Smooth muscle cell (in vitro differentiated cells): ENCODE measurements at regions not wholly inside any gene's neighbourhood (a gene's known extent, or its start where the extent isn't known, plus 50 kb on each side); places are given as distances from the start of the nearest gene placed in this dataset.

ENCODE experiments used
- DNase-seq: peaks from one replicate; lab custom pipeline; 2025; ENCODE audit not compliant: unreplicated experiment; lab: John Stamatoyannopoulos, UW
- H2AFZ ChIP-seq: fragments of 200-600 bp; sonication (generic); 2 replicates; pipeline ENCODE4 v1.6.0; 2016; ENCODE audit warnings: antibody characterized with exemption, low read depth, mild to moderate bottlenecking
- H3F3A ChIP-seq: fragments of 200-600 bp; sonication (generic); 2 replicates; pipeline ENCODE4 v1.6.0; 2017; ENCODE audit warnings: antibody characterized with exemption, low read depth
- H3K27ac ChIP-seq: fragments of 200-600 bp; sonication (generic); 2 replicates; pipeline ENCODE4 v1.5.1; 2016; ENCODE audit warnings: low read depth, mild to moderate bottlenecking
- H3K27me3 ChIP-seq: fragments of 200-600 bp; sonication (generic); 2 replicates; pipeline ENCODE4 v1.6.1; 2016; ENCODE audit warnings: low read depth, mild to moderate bottlenecking
- H3K36me3 ChIP-seq: fragments of 200-600 bp; sonication (generic); 2 replicates; pipeline ENCODE4 v1.5.1; 2016; ENCODE audit warnings: low read depth
- H3K4me1 ChIP-seq: fragments of 200-600 bp; sonication (generic); 2 replicates; pipeline ENCODE4 v1.5.1; 2016; ENCODE audit warnings: low read depth
- H3K4me2 ChIP-seq: fragments of 200-600 bp; sonication (generic); 2 replicates; pipeline ENCODE4 v1.6.0; 2016; ENCODE audit warnings: mild to moderate bottlenecking
- H3K4me3 ChIP-seq: fragments of 200-600 bp; sonication (generic); 2 replicates; pipeline ENCODE4 v1.5.1; 2016; ENCODE audit warnings: mild to moderate bottlenecking
- H3K79me2 ChIP-seq: fragments of 200-600 bp; sonication (generic); 2 replicates; pipeline ENCODE4 v1.6.0; 2016; ENCODE audit warnings: low read depth, mild to moderate bottlenecking
- H3K9ac ChIP-seq: fragments of 200-600 bp; sonication (generic); 2 replicates; pipeline ENCODE4 v1.6.0; 2016; ENCODE audit warnings: low read depth
- H3K9me3 ChIP-seq: fragments of 200-600 bp; sonication (generic); replicated peaks from 2 replicates; pipeline ENCODE4 v1.5.1; 2016; ENCODE audit warnings: low read depth
- H4K20me1 ChIP-seq: fragments of 200-600 bp; sonication (generic); 2 replicates; pipeline ENCODE4 v1.6.0; 2016; ENCODE audit warnings: low read depth
- CTCF ChIP-seq: fragments of 200-600 bp; sonication (generic); IDR thresholded peaks from 2 replicates; pipeline ENCODE4 v1.5.1; 2017; ENCODE audit warnings: borderline replicate concordance, mild to moderate bottlenecking, antibody characterized with exemption; ENCODE audit not compliant: insufficient read depth, poor library complexity, severe bottlenecking
- WGBS: methylation state at CpG from one replicate; pipeline ENCODE4 v1.1.7; 2016; ENCODE audit warnings: low lambda C conversion rate; 5-methylcytosine and 5-hydroxymethylcytosine counted together

DNA sequence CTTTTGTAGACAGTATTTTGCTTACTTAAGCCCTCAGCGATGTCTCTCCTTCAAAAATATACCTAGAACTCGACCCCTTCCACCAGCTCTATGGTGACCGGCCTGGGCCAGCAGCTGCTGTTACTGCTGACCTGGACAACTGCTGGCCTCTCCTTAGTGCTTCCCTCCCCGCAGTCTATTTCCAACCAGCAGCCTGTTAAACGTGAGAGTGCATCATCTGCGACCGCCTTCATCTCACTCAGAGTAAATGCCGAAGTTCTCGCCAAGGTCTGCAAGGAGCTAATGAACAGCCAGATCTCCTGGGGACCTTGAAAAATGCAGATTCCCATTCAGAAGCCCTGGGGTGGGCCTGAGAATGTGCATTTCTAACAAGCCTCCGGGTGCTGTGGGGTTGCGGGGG is 86.7 kb downstream of the RPLP1 start:
- no peak for TF ChIP-seq CTCF
- Histone ChIP-seq H2AFZ (no peak overlapping the region), H3K4me2 (no peak overlapping the region)

DNA sequence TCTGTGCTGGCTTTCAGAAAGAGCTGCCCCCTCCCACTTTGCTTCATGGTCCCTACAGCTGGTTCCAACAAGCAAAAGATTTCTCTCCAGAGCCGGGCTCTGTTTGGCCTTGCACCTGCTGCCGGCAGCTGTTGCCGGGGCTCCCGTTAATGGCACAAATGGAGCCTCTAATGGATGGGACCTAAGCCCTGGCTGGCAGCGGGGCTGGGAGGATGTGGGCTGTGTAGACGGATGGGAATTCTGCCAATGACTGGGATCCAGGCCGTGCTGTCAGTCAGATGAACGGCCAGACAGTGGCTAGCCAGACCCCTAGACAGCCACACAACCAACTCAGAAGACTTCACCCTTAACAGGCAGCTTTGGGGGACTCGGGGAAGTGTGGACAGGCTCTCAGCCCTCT is 88.0 kb downstream of the RPLP1 start:
- no peaks in the 10 kb centered on the region for H4K20me1 ChIP-seq
- peaks cover 5% of the 10 kb centered on the region for H3F3A ChIP-seq
- no peak for TF ChIP-seq CTCF
- H3K4me3 ChIP-seq: no peak overlapping the region
- H3K9ac ChIP-seq: no peak overlapping the region
- no peak for DNase-seq
- H3K4me2 ChIP-seq: no peak overlapping the region
- H3K36me3 ChIP-seq: no peaks in the 10 kb centered on the region
- peaks cover 10% of the 10 kb centered on the region for H3K4me1 ChIP-seq
- no peak overlapping the region for H2AFZ ChIP-seq
- H3K79me2 ChIP-seq: no peaks in the 10 kb centered on the region
- H3K9me3 ChIP-seq: no peaks in the 10 kb centered on the region
- 87% methylated on average over 9 of the region's 9 CpGs for WGBS
- H3K27me3 ChIP-seq: no peaks in the 10 kb centered on the region
- no peak overlapping the region for H3K27ac ChIP-seq

More for the DNA sequence above, 86.7 kb downstream of the RPLP1 start:
- peaks cover 5% of the 10 kb centered on the region for H3F3A ChIP-seq
- no peaks in the 10 kb centered on the region for H3K36me3 ChIP-seq
- H3K27me3 ChIP-seq: no peaks in the 10 kb centered on the region
- no peak overlapping the region for H3K9ac ChIP-seq
- 93% methylated on average over 11 of the region's 11 CpGs for WGBS
- no peaks in the 10 kb centered on the region for H3K79me2 ChIP-seq
- no peaks in the 10 kb centered on the region for H3K9me3 ChIP-seq
- peaks cover 10% of the 10 kb centered on the region for H3K4me1 ChIP-seq
- DNase-seq: no peak
- no peak overlapping the region for H3K4me3 ChIP-seq
- no peaks in the 10 kb centered on the region for H4K20me1 ChIP-seq
- no peak overlapping the region for H3K27ac ChIP-seq

DNA sequence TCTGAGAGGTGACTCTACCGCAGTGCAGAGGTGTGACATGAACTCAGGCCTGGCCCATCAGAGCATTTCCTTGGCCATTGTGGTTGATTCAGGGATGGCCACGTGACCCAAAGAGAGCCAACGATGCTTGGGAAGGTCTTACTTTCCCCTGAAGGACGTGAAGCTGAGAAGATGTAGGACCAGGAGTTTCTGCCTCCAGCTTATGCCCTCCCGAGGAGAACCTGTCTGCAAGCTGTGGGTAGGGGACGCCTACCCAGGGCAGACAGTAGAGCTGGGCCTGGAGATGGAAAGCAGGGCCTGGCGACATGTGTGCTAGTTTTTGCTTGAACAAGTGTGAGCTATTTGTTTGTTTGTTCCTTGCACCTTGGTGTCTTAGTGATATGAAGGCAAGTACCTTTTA is 89.4 kb downstream of the RPLP1 start:
- H3K27ac ChIP-seq: no peak overlapping the region
- no peaks in the 10 kb centered on the region for H3F3A ChIP-seq
- no peaks in the 10 kb centered on the region for H3K9me3 ChIP-seq
- H3K27me3 ChIP-seq: no peaks in the 10 kb centered on the region
- no peak overlapping the region for H2AFZ ChIP-seq
- H4K20me1 ChIP-seq: no peaks in the 10 kb centered on the region
- no peak for DNase-seq
- peaks cover 5% of the 10 kb centered on the region for H3K4me1 ChIP-seq
- 92% methylated on average over 7 of the region's 7 CpGs for WGBS
- H3K36me3 ChIP-seq: no peaks in the 10 kb centered on the region
- TF ChIP-seq CTCF: no peak
- no peak overlapping the region for H3K4me3 ChIP-seq
- H3K4me2 ChIP-seq: no peak overlapping the region
- H3K9ac ChIP-seq: no peak overlapping the region
- H3K79me2 ChIP-seq: no peaks in the 10 kb centered on the region

DNA sequence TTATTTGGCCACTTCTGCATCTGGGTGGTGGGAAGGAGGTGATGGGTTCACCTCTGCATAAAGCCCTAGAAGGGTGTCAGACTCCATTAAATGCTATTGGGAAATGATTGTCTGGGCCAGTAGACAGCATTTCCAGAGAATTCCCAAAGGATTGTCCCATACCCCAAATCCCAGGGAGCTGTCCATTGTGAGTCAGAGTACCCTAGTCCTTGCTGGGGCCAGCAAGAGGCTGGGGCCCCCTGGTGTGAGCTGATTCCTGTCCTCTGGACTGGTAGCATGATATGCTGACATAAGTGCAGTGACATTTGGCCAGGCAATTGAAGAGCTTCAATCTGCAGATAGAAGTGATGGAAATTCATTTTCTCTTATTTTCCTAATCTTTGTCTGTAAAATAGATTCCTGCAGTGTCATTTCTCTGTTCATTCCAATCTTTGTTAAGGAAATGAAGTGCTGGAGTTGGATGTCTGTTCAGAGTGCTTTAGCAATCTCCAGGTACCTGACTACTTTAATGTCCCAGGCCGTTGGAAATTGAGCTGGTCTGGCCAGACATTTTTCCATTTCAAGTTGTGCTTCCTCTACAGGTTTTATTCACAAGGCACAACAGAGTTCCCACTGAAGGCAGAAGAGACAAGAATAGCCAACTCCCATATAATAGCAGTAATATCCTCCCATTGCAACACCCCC is 91.2 kb downstream of the RPLP1 start:
- Histone ChIP-seq H3K79me2 (no peaks in the 10 kb centered on the region), H3K9me3 (no peaks in the 10 kb centered on the region), H3K4me1 (no peaks in the 10 kb centered on the region), H3K36me3 (no peaks in the 10 kb centered on the region), H3K4me3 (no peak overlapping the region), H3K27me3 (no peaks in the 10 kb centered on the region), H3K27ac (no peak overlapping the region), H3F3A (no peaks in the 10 kb centered on the region), H3K4me2 (no peak overlapping the region), H3K9ac (no peak overlapping the region), H2AFZ (no peak overlapping the region), H4K20me1 (no peaks in the 10 kb centered on the region)
- no peak for TF ChIP-seq CTCF
- 86% methylated on average over 1 of the region's 1 CpG for WGBS
- no peak for DNase-seq
